ENCODE measurements at regions not wholly inside any gene's neighbourhood (a gene's known extent, or its start where the extent isn't known, plus 50 kb on each side); places are given as distances from the start of the nearest gene placed in this dataset.

DNA sequence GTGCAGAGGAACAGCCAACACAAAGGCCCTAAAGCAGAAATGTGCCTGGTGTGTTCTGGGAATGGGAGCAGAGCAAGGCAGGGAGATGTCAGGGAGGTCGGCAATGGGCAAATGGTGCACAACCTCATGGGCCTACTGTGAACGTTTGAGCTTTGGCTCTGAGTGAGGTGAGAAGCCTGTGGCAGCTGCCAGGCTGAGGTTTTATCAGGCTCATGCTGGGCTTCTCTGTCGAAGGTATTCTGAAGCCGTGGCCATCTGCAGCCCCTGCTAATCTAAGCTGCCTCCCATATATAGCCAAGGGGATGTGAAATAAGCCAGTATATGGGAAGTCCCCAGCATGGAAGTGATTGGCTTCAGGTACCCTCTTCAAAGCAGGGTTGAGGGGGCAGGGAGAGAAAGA, 193.3 kb downstream of the SLC4A3 start:
- no peak for DNase-seq (ENCODE audit: low spot score)
- intact Hi-C loops (cut with DNase I), result no loop called here

DNA sequence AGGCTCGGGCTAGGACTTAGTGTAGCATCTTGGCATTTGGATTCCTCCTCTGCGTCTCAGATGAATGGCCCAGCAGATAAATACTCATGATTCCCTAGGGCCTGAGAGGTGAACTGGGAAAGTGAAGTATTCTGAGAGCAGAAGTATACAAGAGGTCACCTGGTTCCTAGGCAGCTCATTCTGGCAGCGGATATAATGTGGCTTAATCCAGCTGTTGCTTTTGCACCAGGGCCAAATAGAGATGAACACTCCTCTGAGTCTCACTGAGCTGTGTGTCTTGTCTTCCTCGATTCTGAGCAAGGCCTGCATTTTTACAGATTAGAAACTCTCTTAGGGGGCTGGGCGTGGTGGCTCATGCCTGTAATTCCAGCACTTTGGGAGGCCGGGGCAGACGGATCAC, 196.1 kb downstream of the SLC4A3 start:
- intact Hi-C loops (cut with DNase I), result no loop called here

DNA sequence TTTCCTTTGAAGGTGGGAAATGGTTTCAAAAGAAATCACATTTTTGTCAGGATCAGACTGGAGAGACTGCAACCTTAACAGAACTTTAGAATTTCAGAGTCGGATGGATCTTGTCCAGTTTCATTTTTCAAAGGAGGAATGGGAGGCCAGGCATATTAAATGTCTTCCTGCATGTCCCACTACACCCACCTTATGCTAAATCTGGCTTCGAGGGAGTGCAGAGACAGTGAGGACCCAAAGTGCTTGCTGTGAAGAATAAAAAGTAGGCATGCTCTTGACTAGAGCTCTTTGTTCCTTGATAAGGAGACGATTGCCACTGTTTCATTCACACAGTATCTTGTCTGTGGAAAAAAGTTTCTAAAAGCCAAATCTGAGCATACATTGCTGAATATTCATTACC, 197.6 kb downstream of the SLC4A3 start:
- intact Hi-C loops (cut with DNase I), result no loop called here
- no peak for DNase-seq (ENCODE audit: low spot score)

More for the DNA sequence above, 196.1 kb downstream of the SLC4A3 start:
- no peak for DNase-seq (ENCODE audit: low spot score)

DNA sequence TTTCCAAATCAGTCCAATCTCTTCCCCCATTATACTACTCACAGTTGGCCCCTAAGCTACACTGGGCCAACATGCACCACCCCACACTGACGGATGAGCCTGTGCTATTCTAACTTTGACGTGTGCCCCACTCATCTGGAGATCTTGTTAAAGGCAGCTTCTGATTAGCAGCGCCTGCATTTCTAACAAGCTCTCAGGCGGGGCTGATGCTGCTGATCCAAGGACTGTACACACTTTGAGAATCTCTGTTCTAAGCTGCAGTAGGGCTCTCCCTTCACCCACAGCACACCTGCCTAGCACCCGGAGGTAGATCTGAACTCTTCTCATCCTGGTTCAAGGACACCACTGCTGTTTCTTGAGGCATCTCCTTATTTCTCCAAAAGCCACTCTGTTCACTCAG, 200.7 kb downstream of the SLC4A3 start:
- intact Hi-C loops (cut with DNase I), result no loop called here
- no peak for DNase-seq (ENCODE audit: low spot score)

DNA sequence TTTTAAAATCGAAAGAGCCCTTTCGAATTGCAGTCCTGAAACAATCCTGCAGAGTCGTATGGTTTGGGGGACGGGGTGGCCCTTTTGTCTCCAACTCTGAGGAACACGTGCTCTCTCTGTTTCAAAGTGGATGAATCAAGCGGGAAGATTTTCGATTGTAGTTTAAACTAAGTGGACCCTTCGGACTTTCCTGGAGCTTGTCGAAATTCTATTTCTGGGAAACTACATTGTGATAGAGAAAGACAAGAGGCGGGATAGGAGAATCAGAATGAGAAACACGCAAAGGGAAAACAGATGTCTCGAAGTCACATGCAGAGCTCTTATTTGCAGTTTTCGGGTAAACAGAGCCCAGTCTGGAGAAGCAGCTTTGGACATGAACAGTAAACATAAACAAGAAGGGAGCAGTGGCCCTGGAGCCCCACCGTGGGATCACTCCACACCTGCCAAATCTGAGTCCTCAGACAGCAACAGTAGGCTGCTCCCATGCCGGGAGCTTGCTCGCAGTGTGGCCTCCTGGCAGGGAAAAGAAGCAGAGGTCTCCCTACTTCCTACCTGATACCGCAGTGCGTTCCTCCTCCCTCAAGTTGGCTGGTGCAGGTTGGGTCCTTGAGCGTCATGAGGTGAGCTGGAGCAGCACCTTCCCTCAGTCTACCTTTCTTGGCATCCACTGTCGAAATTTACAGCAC, 202.4 kb downstream of the SLC4A3 start:
- no peak for DNase-seq (ENCODE audit: low spot score)
- intact Hi-C loops (cut with DNase I), result no loop called here

DNA sequence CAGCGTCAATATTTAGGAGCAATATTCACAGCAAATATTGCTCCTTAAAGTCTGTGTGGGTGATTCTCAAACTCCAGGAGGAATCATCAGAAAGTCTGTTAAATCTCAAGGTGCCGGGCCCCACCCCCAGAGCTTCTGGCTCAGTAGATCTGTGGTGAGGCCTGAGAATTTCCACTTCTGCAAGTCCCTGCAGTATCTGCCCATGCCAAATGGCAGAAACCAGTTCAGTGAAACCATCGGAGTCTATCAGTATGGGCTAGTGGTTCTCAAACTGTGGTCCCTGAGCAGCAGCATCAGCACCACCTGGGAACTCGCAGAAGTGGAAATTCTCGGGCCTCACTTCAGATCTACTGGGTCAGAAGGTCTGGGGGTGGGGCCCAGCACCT, 202.9 kb downstream of the SLC4A3 start:
- no peak for DNase-seq (ENCODE audit: low spot score)
- intact Hi-C loops (cut with DNase I), result no loop called here

DNA sequence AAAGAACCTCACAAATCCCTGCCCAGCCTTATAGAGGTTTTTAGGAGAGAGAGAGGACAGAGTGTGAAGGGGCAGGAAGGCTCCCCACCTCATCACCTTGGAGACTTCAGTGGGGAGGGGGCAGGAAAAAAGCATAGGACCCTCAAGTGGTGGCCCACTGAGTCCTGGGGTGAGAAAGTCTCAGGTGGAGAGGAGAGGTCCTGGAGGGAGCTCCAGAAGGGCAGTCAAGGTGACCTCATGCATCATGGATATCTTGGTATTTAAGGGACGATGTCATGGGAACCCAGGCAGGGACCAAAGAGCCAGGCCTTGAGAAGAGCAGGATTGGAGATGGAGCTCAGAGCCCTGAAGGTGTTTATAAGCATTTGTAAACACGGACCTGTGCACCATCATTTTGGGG, 204.5 kb downstream of the SLC4A3 start:
- no peak for DNase-seq (ENCODE audit: low spot score)
- intact Hi-C loops (cut with DNase I), result no loop called here

DNA sequence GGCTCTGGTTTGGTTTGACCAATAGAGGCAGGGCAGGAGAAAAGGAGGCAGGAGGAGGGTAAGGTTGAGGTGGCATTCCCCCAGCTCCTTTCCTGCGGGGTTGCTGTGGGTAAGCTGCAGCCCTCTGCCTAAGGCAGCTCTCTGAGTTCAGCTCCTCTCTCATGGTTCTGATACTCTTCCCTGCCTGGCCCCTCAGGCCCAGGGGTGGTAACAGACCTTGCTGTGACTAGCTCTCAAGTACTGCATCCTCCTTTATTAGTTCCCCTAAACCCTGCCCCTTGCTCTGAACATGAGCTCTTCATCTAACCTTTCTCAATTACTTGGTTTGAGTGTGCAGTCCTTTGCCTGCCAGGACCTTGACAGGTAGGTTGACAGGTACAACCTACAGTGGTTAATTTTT, 205.5 kb downstream of the SLC4A3 start:
- DNase-seq (ENCODE audit: low spot score), result no peak
- intact Hi-C loops (cut with DNase I), result no loop called here

DNA sequence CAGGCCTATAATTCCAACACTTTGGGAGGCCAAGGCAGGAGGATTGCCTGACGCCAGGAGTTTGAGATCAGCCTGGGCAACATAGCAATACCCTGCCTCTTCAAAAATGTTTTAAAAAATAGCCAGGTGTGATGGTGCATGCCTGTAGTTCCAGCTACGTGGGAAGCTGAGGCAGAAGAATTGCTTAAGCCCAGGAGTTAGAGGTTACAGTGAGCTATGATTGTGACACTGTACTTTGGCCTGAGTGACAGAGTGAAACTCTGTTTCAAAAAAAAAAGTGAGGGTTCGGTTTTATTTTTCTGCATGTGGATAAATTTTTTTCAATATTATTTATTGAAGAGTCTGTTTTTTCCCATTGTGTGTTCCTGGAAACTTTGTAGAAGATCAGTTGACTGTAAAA, 208.1 kb downstream of the SLC4A3 start:
- intact Hi-C loops (cut with DNase I), result no loop called here
- DNase-seq (ENCODE audit: low spot score), result no peak

DNA sequence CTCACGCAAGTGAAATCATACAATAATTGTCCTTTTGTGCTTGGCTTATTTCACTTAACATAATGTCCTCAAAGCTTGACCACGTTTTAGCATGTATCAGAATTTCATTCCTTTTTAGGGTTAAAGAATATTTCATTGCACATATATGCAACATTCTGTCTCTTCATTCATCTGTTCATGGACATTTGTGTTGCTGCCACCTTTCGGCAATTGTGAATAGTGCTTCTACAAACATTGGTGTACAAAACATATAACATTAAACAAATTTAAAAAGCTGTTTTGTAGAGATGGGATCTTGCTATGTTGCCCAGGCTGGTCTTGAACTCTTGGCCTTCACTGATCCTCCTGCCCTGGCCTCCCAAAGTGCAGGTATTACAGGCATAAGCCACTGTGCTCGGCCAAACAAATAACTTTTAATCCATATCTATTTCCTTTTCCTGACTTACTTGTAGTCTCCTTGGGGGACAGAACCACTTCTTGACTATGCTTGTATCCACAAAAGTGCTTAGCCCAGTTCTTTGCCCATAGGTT, 209.3 kb downstream of the SLC4A3 start:
- DNase-seq (ENCODE audit: low spot score), result no peak
- intact Hi-C loops (cut with DNase I), result loop anchor here (2.0 kb wide), 1 partner anchor 100 kb away; no protein-coding TSS in a partner anchor

DNA sequence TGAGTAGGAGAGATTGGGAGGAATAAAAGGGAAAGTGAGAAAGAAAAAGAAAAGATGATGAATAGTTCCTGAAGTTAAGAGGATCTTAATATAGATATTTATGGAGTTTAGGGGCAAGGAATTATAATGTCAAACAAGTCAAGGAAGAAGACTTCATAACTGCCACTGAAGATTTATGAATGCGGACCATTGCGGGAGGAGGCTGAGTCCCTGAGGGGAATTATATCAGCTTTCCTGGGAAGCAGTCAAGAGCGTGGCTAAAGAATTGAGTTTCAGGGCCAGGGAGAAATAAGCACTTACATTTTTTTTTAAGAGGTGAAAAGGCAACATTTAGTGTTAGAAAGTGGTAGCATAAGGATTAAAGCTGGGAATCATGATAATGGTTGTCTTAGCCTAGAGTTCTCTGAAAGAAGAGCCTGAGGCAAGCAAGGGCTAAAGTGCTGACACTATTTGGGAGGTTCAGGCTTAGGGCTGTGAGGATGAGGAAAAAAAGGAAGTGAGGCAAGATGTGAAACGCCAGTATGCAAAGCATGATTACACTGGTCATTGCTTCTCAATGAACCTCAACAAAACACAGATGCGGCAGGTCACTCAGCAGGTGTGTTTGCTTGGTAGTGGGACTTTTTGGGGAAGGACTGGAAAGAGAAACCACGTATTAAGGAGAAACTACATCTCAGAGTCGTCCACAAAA, 217.1 kb downstream of the SLC4A3 start:
- intact Hi-C loops (cut with DNase I), result no loop called here
- no peak for DNase-seq (ENCODE audit: low spot score)

DNA sequence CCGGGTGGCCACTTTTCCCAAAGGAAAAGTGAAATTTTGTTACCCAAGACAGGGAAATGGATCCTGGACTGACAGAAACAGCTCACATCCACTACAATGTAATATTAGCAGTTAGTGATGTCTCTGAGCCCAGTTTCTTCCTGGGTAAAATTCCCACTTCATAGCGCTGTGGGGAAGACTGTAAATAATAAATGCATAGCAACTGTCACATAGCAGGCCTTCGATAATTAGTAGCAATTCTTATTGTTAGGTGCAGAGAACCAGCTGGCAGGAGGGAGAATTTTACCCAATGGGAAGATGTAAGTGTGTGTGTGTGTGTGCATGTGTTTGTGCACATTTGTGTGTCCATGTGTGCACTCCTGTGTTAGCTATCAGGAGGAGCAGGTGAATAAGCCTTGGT, 221.5 kb downstream of the SLC4A3 start:
- intact Hi-C loops (cut with DNase I), result no loop called here
- no peak for DNase-seq (ENCODE audit: low spot score)

DNA sequence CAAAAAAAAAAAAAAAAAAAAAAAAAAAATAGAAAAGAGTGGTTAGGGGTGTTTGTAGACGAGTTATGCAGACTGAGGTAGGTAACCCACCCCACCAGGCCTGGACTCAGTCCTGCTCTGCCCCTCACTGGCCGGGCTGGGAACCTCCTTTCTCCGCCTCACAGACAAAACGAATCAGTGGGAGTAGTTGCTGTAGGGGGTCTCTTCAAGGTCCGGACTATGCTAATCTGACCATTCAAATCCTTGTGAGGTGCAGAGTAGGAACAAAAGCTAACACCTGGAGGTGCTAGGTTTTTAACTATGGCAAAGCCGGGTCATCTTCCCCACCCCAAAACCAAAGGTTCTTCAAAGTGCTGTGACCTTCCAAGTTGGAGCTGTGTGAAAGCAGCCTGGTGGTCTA, 223.7 kb downstream of the SLC4A3 start:
- no peak for DNase-seq (ENCODE audit: low spot score)
- intact Hi-C loops (cut with DNase I), result no loop called here

DNA sequence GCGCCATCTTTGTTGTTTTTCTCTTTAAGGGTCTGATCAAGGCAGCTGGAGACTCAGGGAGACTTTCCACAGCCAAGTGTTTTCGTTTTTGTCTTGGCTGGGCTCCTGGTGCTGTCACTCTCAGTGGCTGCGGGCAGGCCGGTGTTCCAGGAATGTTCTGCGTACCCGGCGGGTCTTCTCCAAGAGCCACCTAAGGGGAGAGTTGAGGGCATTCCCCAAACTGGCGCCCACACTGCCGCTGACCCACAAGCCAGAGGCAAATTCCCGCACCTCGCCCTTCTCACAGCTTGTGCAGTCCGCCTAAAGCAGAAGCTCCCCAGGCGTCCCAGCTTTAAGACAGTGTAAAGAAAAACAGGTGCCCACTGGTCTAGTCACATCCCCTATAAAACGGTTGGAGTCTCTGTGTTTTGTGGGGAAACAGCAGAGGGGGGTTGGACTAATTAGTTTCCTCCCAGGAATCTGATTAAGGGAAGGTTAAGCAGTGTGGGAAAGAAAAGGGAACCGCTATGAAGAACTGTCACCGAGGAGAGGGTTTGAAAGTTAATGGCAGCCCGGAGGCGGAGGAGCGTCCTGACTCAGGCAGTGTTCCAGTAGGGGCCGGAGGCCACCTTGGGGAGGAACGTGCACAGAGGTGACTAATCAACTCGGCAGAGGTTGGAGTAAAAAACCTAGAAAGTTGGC, 224.5 kb downstream of the SLC4A3 start:
- DNase-seq (ENCODE audit: low spot score), result no peak
- intact Hi-C loops (cut with DNase I), result no loop called here

DNA sequence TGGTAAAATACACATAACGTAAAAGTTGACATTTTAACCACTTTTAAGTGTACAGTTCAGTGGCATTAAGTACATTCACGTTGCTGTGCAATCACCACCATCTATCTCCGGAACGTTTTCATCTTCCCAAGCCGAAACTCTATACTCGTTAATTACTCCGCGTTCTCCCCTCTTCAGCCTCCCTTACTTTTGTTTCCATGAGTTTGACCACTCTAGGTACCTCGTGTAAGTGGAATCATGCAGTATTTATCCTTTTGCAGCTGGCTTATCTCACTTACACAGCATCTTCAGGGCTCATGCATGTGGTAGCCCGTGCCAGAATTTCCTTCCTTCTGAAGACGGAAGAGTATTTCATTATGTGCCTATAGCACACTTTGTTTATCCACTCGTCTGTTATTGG, 225.2 kb downstream of the SLC4A3 start:
- intact Hi-C loops (cut with DNase I), result no loop called here
- no peak for DNase-seq (ENCODE audit: low spot score)

DNA sequence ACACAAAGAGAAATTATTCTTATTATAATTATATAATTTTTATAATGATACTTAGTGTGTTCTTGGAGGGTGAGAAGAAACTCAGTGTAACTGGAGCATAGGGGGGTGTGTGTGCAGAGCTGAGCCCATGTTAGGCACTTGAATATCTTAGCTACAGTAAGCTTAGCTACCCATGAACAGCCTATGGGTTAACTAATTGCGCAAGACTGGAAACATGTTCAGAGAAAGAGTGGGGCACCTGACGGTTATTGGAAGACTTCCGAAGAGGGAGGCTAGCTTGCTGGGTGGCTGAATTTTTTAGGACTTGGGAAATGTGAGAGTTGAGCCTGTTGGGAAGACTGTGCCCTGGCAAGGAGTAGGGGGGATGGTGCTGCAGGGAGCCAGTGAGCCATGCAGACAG, 229.2 kb downstream of the SLC4A3 start:
- intact Hi-C loops (cut with DNase I), result no loop called here
- no peak for DNase-seq (ENCODE audit: low spot score)

DNA sequence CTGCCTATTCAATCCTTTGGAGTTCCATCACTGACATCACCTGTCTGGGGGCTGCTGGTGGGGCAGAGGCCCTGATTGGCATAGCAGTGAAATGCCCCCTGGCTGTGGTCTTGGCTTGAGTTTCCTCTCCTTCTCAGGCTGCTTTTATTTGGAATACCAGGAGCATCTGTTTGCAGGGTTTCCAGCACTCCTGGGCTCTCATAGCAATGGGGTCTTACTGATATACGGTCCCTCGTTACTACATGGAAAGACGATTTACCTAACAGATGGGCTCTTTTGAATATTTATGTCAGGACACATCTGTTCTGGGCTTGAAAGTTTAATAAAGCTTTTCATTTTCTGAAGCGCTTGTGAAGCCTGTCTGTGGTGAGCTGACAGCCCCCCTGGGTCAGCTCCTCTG, 230.3 kb downstream of the SLC4A3 start:
- intact Hi-C loops (cut with DNase I), result no loop called here

DNA sequence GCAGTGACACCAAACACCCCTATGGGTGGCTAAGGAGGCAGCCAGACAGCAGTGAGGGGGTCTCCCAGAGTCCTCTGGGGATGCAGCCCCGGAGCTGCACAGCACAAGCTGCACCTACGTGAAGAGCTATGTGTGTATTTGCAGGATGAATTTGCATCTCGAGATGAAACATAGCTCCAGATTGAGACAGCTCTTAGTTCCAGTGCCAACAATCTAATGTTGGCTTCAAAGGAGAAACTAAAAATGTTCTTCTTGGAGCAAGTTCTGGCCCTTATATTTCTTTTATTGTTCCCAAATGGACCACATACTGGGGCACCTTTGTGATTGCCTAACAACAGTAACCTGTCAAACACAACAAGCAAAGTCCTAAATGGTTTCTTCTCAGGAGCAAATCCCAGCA, 233.9 kb downstream of the SLC4A3 start:
- no peak for DNase-seq (ENCODE audit: low spot score)
- intact Hi-C loops (cut with DNase I), result no loop called here

More for the DNA sequence above, 230.3 kb downstream of the SLC4A3 start:
- DNase-seq (ENCODE audit: low spot score), result no peak

DNA sequence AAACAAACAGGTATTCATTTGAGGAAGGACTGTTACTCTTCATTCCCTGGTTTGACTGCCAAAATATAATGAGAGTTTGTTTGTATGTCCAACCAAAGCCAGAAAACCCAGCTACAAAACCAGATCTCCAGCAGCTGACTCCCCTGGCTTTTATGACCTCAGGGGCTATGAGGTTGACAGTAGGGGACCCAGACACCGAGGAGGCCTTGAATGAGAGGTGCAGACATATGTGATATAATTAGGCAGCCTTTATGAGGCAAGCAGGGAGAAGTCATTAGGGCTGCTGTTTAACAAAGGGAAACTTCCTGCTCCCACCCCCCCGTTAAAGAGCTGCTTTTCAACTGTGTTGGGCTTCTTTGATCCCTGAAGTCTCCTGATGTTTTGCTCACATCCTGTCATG, 236.7 kb downstream of the SLC4A3 start:
- intact Hi-C loops (cut with DNase I), result no loop called here
- DNase-seq (ENCODE audit: low spot score), result no peak

DNA sequence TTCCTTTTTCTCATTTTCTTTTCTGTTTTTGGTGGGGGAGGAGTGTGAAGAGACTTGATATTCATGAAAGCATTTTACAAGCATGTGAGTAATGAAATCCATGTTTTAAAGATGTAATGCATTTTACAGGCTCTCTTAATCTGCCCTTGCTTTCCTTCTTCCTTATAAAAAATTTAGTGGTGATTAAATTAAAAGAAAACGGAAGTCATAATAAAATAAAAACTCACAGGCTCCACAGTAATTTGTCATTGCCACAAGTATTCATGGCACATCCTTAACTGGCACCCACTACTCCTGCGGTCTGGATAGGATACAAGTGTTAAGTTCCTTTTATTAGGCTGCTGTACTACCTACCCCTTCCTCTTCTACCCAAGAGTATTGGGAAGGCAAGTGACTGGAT, 241.2 kb downstream of the SLC4A3 start:
- intact Hi-C loops (cut with DNase I), result no loop called here
- DNase-seq (ENCODE audit: low spot score), result no peak

DNA sequence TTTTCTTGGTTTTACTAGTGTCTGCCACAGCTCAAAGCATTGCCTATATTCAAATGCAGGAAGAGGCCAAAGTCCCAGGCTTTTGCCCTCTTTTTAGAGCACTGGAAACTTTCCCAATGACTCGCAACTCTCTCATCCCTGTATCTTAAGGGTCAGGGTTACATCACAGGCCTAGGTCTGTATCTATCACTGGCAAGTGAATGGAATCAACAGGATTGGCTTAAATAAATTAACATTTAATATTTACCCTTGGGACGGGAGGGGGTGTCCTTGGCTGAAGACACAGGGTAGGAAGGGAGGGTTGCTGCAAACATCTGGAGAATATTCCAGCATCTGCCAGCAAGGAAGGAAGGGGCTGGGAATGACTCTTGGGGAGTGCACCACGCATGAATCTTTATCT, 242.6 kb downstream of the SLC4A3 start:
- DNase-seq (ENCODE audit: low spot score), result no peak
- intact Hi-C loops (cut with DNase I), result no loop called here

Data from cardiac septum (tissue), 1 donor.